ENCODE measurements at regions not wholly inside any gene's neighbourhood (a gene's known extent, or its start where the extent isn't known, plus 50 kb on each side); places are given as distances from the start of the nearest gene placed in this dataset.

GRCh38 chr2:114066186-114066747 lies 176.4 kb downstream of the ACTR3 start:
- no peak overlapping the region for H3K27ac Mint-ChIP-seq
- H3K4me1 Mint-ChIP-seq, result no peaks in the 10 kb centered on the region
- H3K36me3 Mint-ChIP-seq, result no peaks in the 10 kb centered on the region
- no peak for DNase-seq (ENCODE audit: low spot score in 2 of 2, unreplicated experiment in 2 of 2)
- no peaks in the 10 kb centered on the region for H3K9me3 Mint-ChIP-seq
- H3K27me3 Mint-ChIP-seq (ENCODE audit: low read depth), result peaks cover 2% of the 10 kb centered on the region
- no peak overlapping the region for H3K4me3 Mint-ChIP-seq
- TF ChIP-seq CTCF (IDR thresholded peaks at IDR 0.05; ENCODE audit: unreplicated experiment), result no peak

GRCh38 chr2:114068438-114068837 lies 178.5 kb downstream of the ACTR3 start:
- Mint-ChIP-seq H3K27ac (no peak overlapping the region), H3K9me3 (no peaks in the 10 kb centered on the region), H3K4me1 (no peaks in the 10 kb centered on the region), H3K4me3 (no peak overlapping the region), H3K36me3 (no peaks in the 10 kb centered on the region), H3K27me3 (ENCODE audit: low read depth) (peaks cover 4% of the 10 kb centered on the region)
- no peak for TF ChIP-seq CTCF (IDR thresholded peaks at IDR 0.05; ENCODE audit: unreplicated experiment)
- DNase-seq (ENCODE audit: low spot score in 2 of 2, unreplicated experiment in 2 of 2), result peak in 1 of 2 experiments; percentile 46

- no peaks in the 10 kb centered on the region for H3K4me1 Mint-ChIP-seq
- no peak overlapping the region for H3K4me3 Mint-ChIP-seq
- peaks cover 12% of the 10 kb centered on the region for H3K27me3 Mint-ChIP-seq (ENCODE audit: low read depth)
- peaks cover 6% of the 10 kb centered on the region for H3K9me3 Mint-ChIP-seq
- no peak for TF ChIP-seq CTCF (IDR thresholded peaks at IDR 0.05; ENCODE audit: unreplicated experiment)
- no peak overlapping the region for H3K27ac Mint-ChIP-seq
- DNase-seq (ENCODE audit: low spot score in 2 of 2, unreplicated experiment in 2 of 2), result no peak
- no peaks in the 10 kb centered on the region for H3K36me3 Mint-ChIP-seq
Measured at GRCh38 chr2:114076961-114077360, 187.1 kb downstream of the ACTR3 start.

GRCh38 chr2:114079366-114080004 lies 189.6 kb downstream of the ACTR3 start:
- TF ChIP-seq CTCF (IDR thresholded peaks at IDR 0.05; ENCODE audit: unreplicated experiment), result no peak
- Mint-ChIP-seq H3K9me3 (peaks cover 6% of the 10 kb centered on the region), H3K4me1 (no peaks in the 10 kb centered on the region), H3K4me3 (no peak overlapping the region), H3K27me3 (ENCODE audit: low read depth) (peaks cover 2% of the 10 kb centered on the region), H3K36me3 (no peaks in the 10 kb centered on the region), H3K27ac (no peak overlapping the region)
- no peak for DNase-seq (ENCODE audit: low spot score in 2 of 2, unreplicated experiment in 2 of 2)

- Mint-ChIP-seq H3K4me1 (no peaks in the 10 kb centered on the region), H3K9me3 (peaks cover 10% of the 10 kb centered on the region), H3K4me3 (no peak overlapping the region), H3K27ac (no peak overlapping the region), H3K27me3 (ENCODE audit: low read depth) (peaks cover 2% of the 10 kb centered on the region), H3K36me3 (no peaks in the 10 kb centered on the region)
- no peak for DNase-seq (ENCODE audit: low spot score in 2 of 2, unreplicated experiment in 2 of 2)
- no peak for TF ChIP-seq CTCF (IDR thresholded peaks at IDR 0.05; ENCODE audit: unreplicated experiment)
Measured at GRCh38 chr2:114082731-114083433, 193.0 kb downstream of the ACTR3 start.

All from mesothelial cell of epicardium (in vitro differentiated cells).